Endothelial cell (in vitro differentiated cells): ENCODE measurements at regions not wholly inside any gene's neighbourhood (a gene's known extent, or its start where the extent isn't known, plus 50 kb on each side); places are given as distances from the start of the nearest gene placed in this dataset.

ENCODE experiments used
- DNase-seq: peaks from one replicate; pipeline ENCODE4 v3.0.0; 2021; ENCODE audit warnings: low spot score
- H3K27ac Mint-ChIP-seq: one replicate; pipeline ENCODE4 v1.8.0; 2021; ENCODE audit warnings: mixed read lengths, inconsistent platforms; ENCODE audit not compliant: unreplicated experiment
- H3K27me3 Mint-ChIP-seq: one replicate; pipeline ENCODE4 v1.8.0; 2021; ENCODE audit warnings: mild to moderate bottlenecking, moderate library complexity, mixed read lengths, inconsistent platforms; ENCODE audit not compliant: unreplicated experiment
- H3K36me3 Mint-ChIP-seq: one replicate; pipeline ENCODE4 v1.8.0; 2021; ENCODE audit warnings: mild to moderate bottlenecking, low read depth, mixed read lengths, inconsistent platforms; ENCODE audit not compliant: unreplicated experiment
- H3K4me1 Mint-ChIP-seq: one replicate; pipeline ENCODE4 v1.8.0; 2021; ENCODE audit warnings: mild to moderate bottlenecking, mixed read lengths, inconsistent platforms; ENCODE audit not compliant: unreplicated experiment
- H3K4me3 Mint-ChIP-seq: one replicate; pipeline ENCODE4 v1.8.0; 2021; ENCODE audit warnings: mild to moderate bottlenecking, mixed read lengths, inconsistent platforms; ENCODE audit not compliant: unreplicated experiment
- H3K9me3 Mint-ChIP-seq: one replicate; pipeline ENCODE4 v1.8.0; 2021; ENCODE audit warnings: mixed read lengths, inconsistent platforms; ENCODE audit not compliant: unreplicated experiment
- TF ChIP-seq, protein P1 (sequence below): fragments of 200-600 bp; sonication (generic); IDR thresholded peaks from one replicate; pipeline ENCODE4 v1.5.0; 2021; ENCODE audit warnings: antibody characterized with exemption; ENCODE audit not compliant: unreplicated experiment

DNA sequence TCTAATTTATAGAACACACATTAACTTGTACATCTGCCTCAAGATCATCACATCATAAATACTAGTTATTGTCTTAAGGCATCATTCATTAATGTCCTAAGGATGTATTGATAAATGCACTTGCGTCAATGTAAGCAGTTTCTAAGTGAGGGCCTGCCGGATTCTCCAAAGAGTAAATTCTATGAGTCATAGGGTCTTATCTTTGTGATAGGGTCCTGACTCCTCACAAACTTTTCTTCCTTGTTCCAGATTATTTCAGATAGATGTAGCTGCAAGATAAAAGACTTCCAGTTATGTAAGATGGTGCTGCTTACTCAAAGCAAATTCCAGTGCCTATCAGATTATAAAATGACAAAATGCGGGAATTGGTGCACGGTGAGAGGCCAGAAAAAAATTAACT, 315.0 kb upstream of the SLC39A10 start:
- Mint-ChIP-seq H3K4me1 (no peaks in the 10 kb centered on the region), H3K27ac (no peak overlapping the region), H3K9me3 (no peaks in the 10 kb centered on the region), H3K27me3 (peaks cover 3% of the 10 kb centered on the region), H3K36me3 (no peaks in the 10 kb centered on the region), H3K4me3 (no peak overlapping the region)
- TF ChIP-seq, protein P1, sequence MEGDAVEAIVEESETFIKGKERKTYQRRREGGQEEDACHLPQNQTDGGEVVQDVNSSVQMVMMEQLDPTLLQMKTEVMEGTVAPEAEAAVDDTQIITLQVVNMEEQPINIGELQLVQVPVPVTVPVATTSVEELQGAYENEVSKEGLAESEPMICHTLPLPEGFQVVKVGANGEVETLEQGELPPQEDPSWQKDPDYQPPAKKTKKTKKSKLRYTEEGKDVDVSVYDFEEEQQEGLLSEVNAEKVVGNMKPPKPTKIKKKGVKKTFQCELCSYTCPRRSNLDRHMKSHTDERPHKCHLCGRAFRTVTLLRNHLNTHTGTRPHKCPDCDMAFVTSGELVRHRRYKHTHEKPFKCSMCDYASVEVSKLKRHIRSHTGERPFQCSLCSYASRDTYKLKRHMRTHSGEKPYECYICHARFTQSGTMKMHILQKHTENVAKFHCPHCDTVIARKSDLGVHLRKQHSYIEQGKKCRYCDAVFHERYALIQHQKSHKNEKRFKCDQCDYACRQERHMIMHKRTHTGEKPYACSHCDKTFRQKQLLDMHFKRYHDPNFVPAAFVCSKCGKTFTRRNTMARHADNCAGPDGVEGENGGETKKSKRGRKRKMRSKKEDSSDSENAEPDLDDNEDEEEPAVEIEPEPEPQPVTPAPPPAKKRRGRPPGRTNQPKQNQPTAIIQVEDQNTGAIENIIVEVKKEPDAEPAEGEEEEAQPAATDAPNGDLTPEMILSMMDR = no peak
- DNase-seq = no peak

DNA sequence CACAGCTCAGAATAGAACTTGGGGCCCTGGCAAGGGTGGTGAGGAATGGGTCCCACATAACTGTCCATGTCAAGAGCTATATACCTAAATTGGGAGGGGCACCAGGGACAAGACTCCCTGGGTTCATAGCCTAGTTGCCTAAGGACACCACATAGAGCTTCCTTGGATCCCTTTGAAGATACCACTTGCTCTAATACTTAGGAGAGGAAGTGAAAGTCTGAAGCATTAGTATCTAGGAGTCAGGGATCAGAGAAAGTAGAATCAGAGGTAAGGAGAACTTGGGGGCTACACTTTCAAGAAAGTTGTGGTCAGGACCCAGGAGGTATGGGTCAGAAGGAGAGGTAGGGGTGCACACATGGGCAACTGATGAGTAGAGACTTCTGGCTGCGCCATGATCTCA, 318.2 kb upstream of the SLC39A10 start:
- no peak overlapping the region for H3K4me3 Mint-ChIP-seq
- H3K36me3 Mint-ChIP-seq = no peaks in the 10 kb centered on the region
- H3K27ac Mint-ChIP-seq = no peak overlapping the region
- no peaks in the 10 kb centered on the region for H3K4me1 Mint-ChIP-seq
- no peak for DNase-seq
- TF ChIP-seq, protein P1 = no peak
- no peaks in the 10 kb centered on the region for H3K9me3 Mint-ChIP-seq
- peaks cover 2% of the 10 kb centered on the region for H3K27me3 Mint-ChIP-seq

DNA sequence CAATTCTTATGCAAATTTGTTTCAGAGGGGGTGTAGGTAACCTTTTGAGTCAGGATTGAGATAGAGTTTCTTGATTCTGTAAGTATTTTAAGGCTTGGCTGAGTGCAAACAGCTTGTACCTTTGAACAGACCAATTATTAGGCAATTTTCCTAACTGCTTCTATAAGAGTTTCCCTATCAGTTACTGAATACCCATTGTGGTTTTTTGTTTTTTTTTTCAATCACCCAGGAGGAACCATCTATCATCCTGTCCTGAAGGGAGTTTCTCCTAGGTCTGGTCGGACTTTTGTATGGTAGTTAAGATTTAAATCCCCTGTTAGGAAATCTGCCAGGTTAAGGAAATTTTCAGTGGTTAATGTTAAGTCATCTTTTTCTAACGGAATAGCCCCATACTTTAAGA, 319.4 kb upstream of the SLC39A10 start:
- Mint-ChIP-seq H3K27ac (no peak overlapping the region), H3K9me3 (no peaks in the 10 kb centered on the region), H3K4me3 (no peak overlapping the region), H3K27me3 (peaks cover 2% of the 10 kb centered on the region), H3K36me3 (no peaks in the 10 kb centered on the region), H3K4me1 (no peaks in the 10 kb centered on the region)
- DNase-seq = no peak
- TF ChIP-seq, protein P1 = no peak

DNA sequence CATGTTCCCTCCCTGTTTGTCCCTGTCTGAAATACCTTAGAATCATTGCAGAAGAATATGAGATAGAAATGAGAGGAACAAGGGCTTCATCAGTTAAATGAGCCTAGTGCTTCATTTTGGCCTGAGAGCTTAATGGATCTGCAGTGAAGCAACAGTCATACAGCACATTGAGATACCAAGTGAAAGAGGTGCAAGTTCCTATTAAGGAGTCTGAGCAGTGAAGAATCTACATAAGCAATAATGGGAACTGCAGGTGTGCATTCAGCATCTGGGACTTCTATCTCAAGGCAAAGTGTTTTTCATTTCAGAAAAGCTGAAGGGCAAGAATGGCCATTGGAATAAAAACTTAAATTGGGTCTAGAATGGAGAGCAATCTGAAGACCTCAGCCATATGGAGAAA, 323.2 kb upstream of the SLC39A10 start:
- no peaks in the 10 kb centered on the region for H3K9me3 Mint-ChIP-seq
- DNase-seq = no peak
- H3K4me1 Mint-ChIP-seq = peaks cover 17% of the 10 kb centered on the region
- TF ChIP-seq, protein P1 = no peak
- no peak overlapping the region for H3K27ac Mint-ChIP-seq
- no peak overlapping the region for H3K4me3 Mint-ChIP-seq
- H3K36me3 Mint-ChIP-seq = no peaks in the 10 kb centered on the region
- H3K27me3 Mint-ChIP-seq = peaks cover 2% of the 10 kb centered on the region

DNA sequence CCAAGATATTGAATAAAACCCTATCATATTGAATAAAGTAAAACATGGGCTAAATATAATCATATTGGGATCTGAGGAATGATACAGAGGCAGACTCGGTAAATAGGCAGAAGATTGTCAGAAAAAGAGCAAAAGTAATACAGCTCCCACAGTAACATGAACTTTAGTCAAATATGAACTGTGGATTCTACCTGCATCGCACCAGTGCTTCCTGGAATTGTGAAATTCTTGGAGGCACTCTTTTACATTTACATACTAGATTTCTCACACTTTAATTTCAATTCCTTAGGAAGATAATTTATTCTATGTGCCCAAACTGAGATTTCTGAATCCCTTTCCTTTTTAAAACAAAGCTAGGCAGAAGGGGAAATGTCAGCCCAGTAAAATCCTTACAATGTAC, 325.1 kb upstream of the SLC39A10 start:
- H3K27ac Mint-ChIP-seq = no peak overlapping the region

More for the DNA sequence above, 325.1 kb upstream of the SLC39A10 start:
- H3K4me1 Mint-ChIP-seq = peaks cover 17% of the 10 kb centered on the region
- H3K36me3 Mint-ChIP-seq = no peaks in the 10 kb centered on the region
- TF ChIP-seq, protein P1 = no peak
- DNase-seq = no peak
- H3K9me3 Mint-ChIP-seq = no peaks in the 10 kb centered on the region
- no peaks in the 10 kb centered on the region for H3K27me3 Mint-ChIP-seq
- no peak overlapping the region for H3K4me3 Mint-ChIP-seq
